ENCODE measurements at regions not wholly inside any gene's neighbourhood (a gene's known extent, or its start where the extent isn't known, plus 50 kb on each side); places are given as distances from the start of the nearest gene placed in this dataset.

- no peak overlapping the region for H3K27ac ChIP-seq
- no peak for TF ChIP-seq ZFX (IDR thresholded peaks at IDR 0.05; ENCODE audit: borderline replicate concordance)
- TF ChIP-seq, protein P1, sequence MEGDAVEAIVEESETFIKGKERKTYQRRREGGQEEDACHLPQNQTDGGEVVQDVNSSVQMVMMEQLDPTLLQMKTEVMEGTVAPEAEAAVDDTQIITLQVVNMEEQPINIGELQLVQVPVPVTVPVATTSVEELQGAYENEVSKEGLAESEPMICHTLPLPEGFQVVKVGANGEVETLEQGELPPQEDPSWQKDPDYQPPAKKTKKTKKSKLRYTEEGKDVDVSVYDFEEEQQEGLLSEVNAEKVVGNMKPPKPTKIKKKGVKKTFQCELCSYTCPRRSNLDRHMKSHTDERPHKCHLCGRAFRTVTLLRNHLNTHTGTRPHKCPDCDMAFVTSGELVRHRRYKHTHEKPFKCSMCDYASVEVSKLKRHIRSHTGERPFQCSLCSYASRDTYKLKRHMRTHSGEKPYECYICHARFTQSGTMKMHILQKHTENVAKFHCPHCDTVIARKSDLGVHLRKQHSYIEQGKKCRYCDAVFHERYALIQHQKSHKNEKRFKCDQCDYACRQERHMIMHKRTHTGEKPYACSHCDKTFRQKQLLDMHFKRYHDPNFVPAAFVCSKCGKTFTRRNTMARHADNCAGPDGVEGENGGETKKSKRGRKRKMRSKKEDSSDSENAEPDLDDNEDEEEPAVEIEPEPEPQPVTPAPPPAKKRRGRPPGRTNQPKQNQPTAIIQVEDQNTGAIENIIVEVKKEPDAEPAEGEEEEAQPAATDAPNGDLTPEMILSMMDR (IDR thresholded peaks at IDR 0.05), result no peak
These were observed 88.1 kb upstream of the GADL1 start for GRCh38 chr3:30982416-30983075.

DNA sequence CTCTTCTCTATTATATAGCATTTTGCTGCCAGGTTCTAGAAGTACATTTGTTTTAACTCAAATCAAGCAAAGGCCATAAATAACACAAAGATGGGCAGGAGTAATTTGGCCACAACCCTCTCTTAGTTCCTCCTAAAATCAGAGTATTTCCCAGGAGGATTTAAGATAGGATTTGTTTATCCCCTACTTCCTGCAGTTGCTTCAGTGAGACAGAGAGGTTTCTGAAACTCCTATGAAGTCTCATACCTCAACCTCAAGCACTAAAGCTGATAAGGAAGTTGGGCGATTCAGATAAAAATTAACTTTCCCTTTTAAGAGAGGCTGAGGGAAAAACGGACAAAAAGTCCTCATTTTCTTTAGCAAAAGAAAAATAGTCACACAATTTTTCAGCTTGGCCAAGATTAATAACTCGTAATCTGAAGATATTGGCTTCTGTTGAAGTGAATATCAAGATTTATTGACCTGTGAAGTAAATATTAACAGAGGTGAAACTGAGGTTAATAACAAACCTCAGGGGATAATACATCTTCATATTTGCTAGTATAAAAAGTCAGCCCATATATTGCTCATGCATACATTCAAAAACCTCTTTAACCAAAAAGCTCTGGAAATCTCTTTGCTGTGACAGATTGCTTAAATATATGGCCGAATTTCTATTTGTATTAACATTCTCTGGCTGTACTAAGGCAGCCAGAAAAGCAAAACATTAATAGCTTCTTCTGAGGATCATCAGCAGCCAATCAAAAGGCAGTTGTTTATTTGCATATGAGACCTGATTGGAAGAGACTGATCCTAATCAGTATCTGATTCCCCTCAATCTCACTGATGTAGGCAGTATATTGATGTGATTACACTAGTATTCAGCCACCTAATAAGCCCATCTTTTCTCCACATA is 90.6 kb upstream of the GADL1 start:
- no peak overlapping the region for H3K27ac ChIP-seq
- TF ChIP-seq, protein P1 (IDR thresholded peaks at IDR 0.05), result no peak
- TF ChIP-seq ZFX (IDR thresholded peaks at IDR 0.05; ENCODE audit: borderline replicate concordance), result no peak

GRCh38 chr3:30986551-30986950 is 92.1 kb upstream of the GADL1 start:
- TF ChIP-seq, protein P1 (IDR thresholded peaks at IDR 0.05), result no peak
- TF ChIP-seq ZFX (IDR thresholded peaks at IDR 0.05; ENCODE audit: borderline replicate concordance), result no peak

DNA sequence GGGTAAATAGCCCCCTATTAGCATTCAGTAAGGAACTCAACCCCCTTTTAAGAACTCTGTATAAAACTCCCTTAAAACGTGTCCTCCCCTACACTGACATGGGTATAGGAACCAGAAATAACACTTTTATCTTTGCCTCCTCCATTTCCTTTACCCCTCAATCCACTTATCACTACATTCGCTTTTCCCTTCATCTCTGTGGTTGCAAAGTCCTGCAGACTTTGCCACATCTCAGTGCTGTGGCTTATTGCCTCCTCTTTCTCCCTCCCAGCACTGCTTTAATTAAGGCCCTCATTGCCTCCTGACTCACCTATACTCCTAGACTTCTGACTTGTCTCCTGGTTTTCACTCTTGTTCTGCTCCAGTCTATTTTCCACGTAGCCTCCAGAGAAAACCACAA is 94.3 kb upstream of the GADL1 start:
- no peak overlapping the region for H3K27ac ChIP-seq
- TF ChIP-seq, protein P1 (IDR thresholded peaks at IDR 0.05), result no peak
- no peak for TF ChIP-seq ZFX (IDR thresholded peaks at IDR 0.05; ENCODE audit: borderline replicate concordance)

More at GRCh38 chr3:30986551-30986950, 92.1 kb upstream of the GADL1 start:
- no peak overlapping the region for H3K27ac ChIP-seq

DNA sequence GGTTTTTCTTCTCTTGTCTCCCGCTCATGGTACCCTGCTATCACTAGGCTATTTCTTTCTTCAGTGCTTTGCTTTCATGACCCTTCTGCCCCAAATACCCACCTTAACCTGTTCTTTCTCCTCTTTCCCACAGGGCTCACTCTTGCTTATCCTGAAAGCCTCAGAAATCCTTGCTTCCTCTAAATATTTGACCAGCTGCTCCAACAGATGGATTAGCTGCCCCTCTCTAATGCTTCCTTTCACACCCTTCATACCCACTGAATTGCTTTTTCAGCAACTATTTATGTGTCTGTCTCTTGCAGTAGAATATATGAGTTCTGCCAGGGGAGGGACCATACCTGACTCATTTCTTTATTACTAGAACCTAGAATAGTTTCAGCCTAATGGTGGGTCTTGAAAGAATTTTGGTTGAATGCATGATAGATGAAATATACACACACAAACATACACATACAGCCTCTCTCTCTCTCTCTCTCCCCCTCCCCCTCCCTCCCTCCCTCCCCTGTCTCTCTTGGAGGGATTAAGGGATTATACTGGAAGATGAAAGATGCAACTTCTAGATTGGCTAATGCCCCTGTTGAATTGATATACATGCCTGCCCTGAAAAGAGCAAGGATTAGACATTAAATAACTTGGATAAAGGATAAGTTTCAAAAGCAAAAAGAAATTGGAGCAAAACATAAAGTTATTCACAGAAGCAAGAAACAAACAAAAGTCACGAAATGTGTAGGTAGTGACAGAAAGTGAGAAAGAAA is 95.0 kb upstream of the GADL1 start:
- H3K27ac ChIP-seq, result no peak overlapping the region
- TF ChIP-seq ZFX (IDR thresholded peaks at IDR 0.05; ENCODE audit: borderline replicate concordance), result no peak
- TF ChIP-seq, protein P1 (IDR thresholded peaks at IDR 0.05), result no peak

DNA sequence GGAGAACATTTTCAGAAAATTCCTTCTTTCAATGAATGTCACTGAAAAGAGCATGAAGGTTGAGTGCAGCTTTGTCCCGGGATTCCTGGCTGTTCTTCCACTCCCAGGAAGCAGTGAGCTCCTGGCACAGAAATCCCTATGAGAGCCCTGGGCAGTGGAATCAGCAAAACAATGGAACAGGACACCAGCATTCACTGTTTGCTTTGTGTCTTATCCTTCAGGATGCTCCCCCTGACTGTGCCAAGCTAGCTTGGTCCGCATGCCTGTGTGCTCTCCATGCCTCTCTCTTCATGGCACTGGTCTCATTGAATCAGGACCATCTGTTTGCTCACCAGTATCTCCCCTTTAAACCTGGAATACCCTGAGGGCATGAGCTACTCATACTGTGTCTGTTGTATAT is 102.0 kb upstream of the GADL1 start:
- no peak overlapping the region for H3K27ac ChIP-seq
- TF ChIP-seq ZFX (IDR thresholded peaks at IDR 0.05; ENCODE audit: borderline replicate concordance), result no peak
- TF ChIP-seq, protein P1 (IDR thresholded peaks at IDR 0.05), result no peak
